Heart left ventricle (tissue), 13 donors: ENCODE measurements at regions not wholly inside any gene's neighbourhood (a gene's known extent, or its start where the extent isn't known, plus 50 kb on each side); places are given as distances from the start of the nearest gene placed in this dataset.

ENCODE experiments used
- POLR2A ChIP-seq, 2 donors: fragments of 450-650 bp; IDR thresholded peaks; one replicate each; pipeline ENCODE4 v1.6.1; 2017; ENCODE audit warnings: antibody characterized with exemption in 2 of 2, mild to moderate bottlenecking in 2 of 2, moderate library complexity in 2 of 2
- TF ChIP-seq, protein P1 (sequence below), 12 donors: fragments of 200-600 bp; sonication (generic) in 4 of 12; IDR thresholded peaks; one replicate each; pipeline versions ENCODE4 v1.5.0 to v1.8.0; 2018 to 2022; ENCODE audit warnings: antibody characterized with exemption in 12 of 12, mild to moderate bottlenecking in 5 of 12
- donor health status: ischemic (EF 13 %, LVEDD 7.1; RV severe dilation, severe dysfunction).
- donor health status: DM: no; HTN: yes; CAD: no.
- donor health status: DM: no; HTN: no; CAD: no.
- donor health status: ischemic (EF 25% LVEDD 6.9; RV normal size, moderate dysfunction).
- donor health status: ischemic (EF 25% LVEDD 5.7; RV mildly dilated, moderate dysfunction).
- donor health status: ischemic (EF 35%, LVEDD 5.7; RV mildly dilated, moderate dysfunction).
- donor health status: nonischemic (EF 11% LVEDD 7.7; RV severe dilation, severe dysfunction).
- donor health status: DM: yes; HTN: yes; CAD: no.
- donor health status: PGD.
- donor health status: ischemic (EF 29% LVEDD 5.4; RV normal size, mild dysfunction).
- donor health status: nonischemic (EF 23%, LVEDD 6.1; RV moderate dilation, normal function).

DNA sequence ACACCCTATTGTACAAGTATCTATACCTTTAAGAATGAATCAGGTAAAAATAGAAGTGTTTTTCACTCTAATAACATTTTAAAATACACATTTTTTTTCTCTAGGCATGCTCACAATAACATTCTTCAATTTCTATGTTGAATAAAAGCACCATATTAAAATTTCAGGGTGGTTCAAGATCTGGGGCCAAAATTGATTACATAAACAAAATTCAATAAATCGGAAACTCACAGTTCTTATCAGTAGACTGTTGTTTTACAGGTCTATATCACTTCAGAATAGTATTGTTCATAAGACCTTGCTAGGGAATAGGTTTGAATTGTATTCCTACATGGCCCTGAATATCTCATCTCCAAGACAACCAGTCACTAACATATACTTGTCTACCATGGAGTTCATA is 634.0 kb downstream of the SPOCK3 start:
- TF ChIP-seq, protein P1, sequence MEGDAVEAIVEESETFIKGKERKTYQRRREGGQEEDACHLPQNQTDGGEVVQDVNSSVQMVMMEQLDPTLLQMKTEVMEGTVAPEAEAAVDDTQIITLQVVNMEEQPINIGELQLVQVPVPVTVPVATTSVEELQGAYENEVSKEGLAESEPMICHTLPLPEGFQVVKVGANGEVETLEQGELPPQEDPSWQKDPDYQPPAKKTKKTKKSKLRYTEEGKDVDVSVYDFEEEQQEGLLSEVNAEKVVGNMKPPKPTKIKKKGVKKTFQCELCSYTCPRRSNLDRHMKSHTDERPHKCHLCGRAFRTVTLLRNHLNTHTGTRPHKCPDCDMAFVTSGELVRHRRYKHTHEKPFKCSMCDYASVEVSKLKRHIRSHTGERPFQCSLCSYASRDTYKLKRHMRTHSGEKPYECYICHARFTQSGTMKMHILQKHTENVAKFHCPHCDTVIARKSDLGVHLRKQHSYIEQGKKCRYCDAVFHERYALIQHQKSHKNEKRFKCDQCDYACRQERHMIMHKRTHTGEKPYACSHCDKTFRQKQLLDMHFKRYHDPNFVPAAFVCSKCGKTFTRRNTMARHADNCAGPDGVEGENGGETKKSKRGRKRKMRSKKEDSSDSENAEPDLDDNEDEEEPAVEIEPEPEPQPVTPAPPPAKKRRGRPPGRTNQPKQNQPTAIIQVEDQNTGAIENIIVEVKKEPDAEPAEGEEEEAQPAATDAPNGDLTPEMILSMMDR (IDR thresholded peaks at IDR 0.05), result no peak
- no peak for TF ChIP-seq POLR2A (IDR thresholded peaks at IDR 0.05)
